T-cell (primary cell): ENCODE measurements at regions not wholly inside any gene's neighbourhood (a gene's known extent, or its start where the extent isn't known, plus 50 kb on each side); places are given as distances from the start of the nearest gene placed in this dataset.

Experiments
- ATAC-seq, 4 experiments: fragments of 200-7000 bp in 3 of 4; fragments of 150-1000 bp in 1 of 4; cut with Tn5 transposase; replicated peaks in 1 of 4; 1 replicate in 3 of 4; 2 replicates in 1 of 4; pipeline ENCODE4 v1.10.0; 2021; ENCODE audit warnings: moderate library complexity in 3 of 4, mild to moderate bottlenecking in 2 of 4, moderate number of reproducible peaks in 1 of 4
- CTCF ChIA-PET, 2 donors: fragments of 300-600 bp; sonication (Branson Sonifier 250); formaldehyde crosslinking; loops; one replicate each; lab custom pipeline; 2022; ENCODE audit warnings: antibody characterized with exemption in 2 of 2; lab: Charles Lee
- POLR2A ChIA-PET, 2 donors: fragments of 300-600 bp; sonication (Branson Sonifier 250); formaldehyde crosslinking; loops; one replicate each; lab custom pipeline; 2022; ENCODE audit warnings: antibody characterized with exemption in 2 of 2; lab: Charles Lee
- DNase-seq, 35 experiments: peaks; one replicate each; pipeline versions ENCODE4 v3.0.0 to v3.0.0-alpha.2; 2013 to 2023
- H3K27ac ChIP-seq: one replicate; pipeline ENCODE4 v1.5.1; 2013; ENCODE audit warnings: low read length
- H3K27me3 ChIP-seq, 2 experiments: replicated peaks in 1 of 2; 1 replicate in 1 of 2; 2 replicates in 1 of 2; pipeline versions ENCODE4 v1.6.1 to v1.7.0; 2013; ENCODE audit warnings: low read length in 1 of 2, mixed read lengths in 1 of 2; ENCODE audit not compliant: control insufficient read depth in 2 of 2, insufficient read depth in 2 of 2; ENCODE audit errors: extremely low read depth in 1 of 2
- H3K36me3 ChIP-seq, 2 donors: 1 replicate in 1 of 2; 2 replicates in 1 of 2; pipeline versions ENCODE4 v1.6.1 to v1.7.0; 2013; ENCODE audit warnings: low read length in 1 of 2; ENCODE audit not compliant: control insufficient read depth in 2 of 2, insufficient read depth in 1 of 2; ENCODE audit errors: extremely low read depth in 1 of 2
- H3K4me1 ChIP-seq, 2 experiments: 1 replicate in 1 of 2; 2 replicates in 1 of 2; pipeline versions ENCODE4 v1.6.1 to v1.7.0; 2013; ENCODE audit warnings: low read length in 2 of 2, mixed read lengths in 1 of 2; ENCODE audit not compliant: insufficient read depth in 2 of 2, control insufficient read depth in 1 of 2; ENCODE audit errors: extremely low read depth in 1 of 2
- H3K4me3 ChIP-seq, 2 donors: 1 replicate in 1 of 2; 2 replicates in 1 of 2; pipeline versions ENCODE4 v1.5.1 to v1.7.0; 2013; ENCODE audit warnings: mild to moderate bottlenecking in 2 of 2, low read length in 1 of 2, moderate library complexity in 1 of 2; ENCODE audit not compliant: control insufficient read depth in 1 of 2; ENCODE audit errors: extremely low read depth in 1 of 2
- H3K9me3 ChIP-seq: 2 replicates; pipeline ENCODE4 v1.7.0; 2013
- H3K27ac Mint-ChIP-seq, 2 donors: one replicate each; pipeline ENCODE4 v1.8.0; 2020 to 2021; ENCODE audit warnings: mild to moderate bottlenecking in 2 of 2, mixed read lengths in 2 of 2
- H3K27me3 Mint-ChIP-seq, 2 donors: one replicate each; pipeline ENCODE4 v1.8.0; 2021 to 2022; ENCODE audit warnings: mixed read lengths in 2 of 2
- H3K36me3 Mint-ChIP-seq: one replicate; pipeline ENCODE4 v1.8.0; 2021; ENCODE audit warnings: mixed read lengths
- H3K4me1 Mint-ChIP-seq, 3 donors: one replicate each; pipeline ENCODE4 v1.8.0; 2020 to 2022; ENCODE audit warnings: mixed read lengths in 3 of 3, mild to moderate bottlenecking in 1 of 3
- H3K4me3 Mint-ChIP-seq, 3 donors: one replicate each; pipeline ENCODE4 v1.8.0; 2020 to 2022; ENCODE audit warnings: mild to moderate bottlenecking in 3 of 3, mixed read lengths in 3 of 3, moderate library complexity in 3 of 3
- H3K9me3 Mint-ChIP-seq, 3 donors: one replicate each; pipeline ENCODE4 v1.8.0; 2020 to 2022; ENCODE audit warnings: mixed read lengths in 3 of 3
- WGBS: methylation state at CpG from one replicate; pipeline ENCODE4 v1.1.5; 2013; ENCODE audit warnings: missing lambda C conversion rate; ENCODE audit not compliant: insufficient coverage; 5-methylcytosine and 5-hydroxymethylcytosine counted together

- no CpG with 5 or more reads among the region's 5 CpGs for WGBS
Observed at GRCh38 chr13:36763126-36763722, 55.8 kb upstream of the RFXAP start.

GRCh38 chr13:36764536-36764935 lies 54.5 kb upstream of the RFXAP start:
- H3K9me3 Mint-ChIP-seq, result peaks cover 12 to 14% (median 13%) of the 10 kb centered on the region in 3 donors
- CTCF ChIA-PET, result no interaction called here
- DNase-seq (no peak), ATAC-seq (no peak)
- Histone ChIP-seq H3K36me3 (no peaks in the 10 kb centered on the region), H3K9me3 (no peaks in the 10 kb centered on the region), H3K4me1 (no peaks in the 10 kb centered on the region), H3K27me3 (peaks cover 0 to under 1% of the 10 kb centered on the region in 2 experiments), H3K4me3 (no peak overlapping the region), H3K27ac (no peak overlapping the region)
- no CpG with 5 or more reads among the region's 3 CpGs for WGBS
- POLR2A ChIA-PET, result interaction anchor here in 1 of 2 donors (0.7 kb wide), 1 partner anchor 35 kb away, joined by 3 read pairs; no protein-coding TSS in a partner anchor
- no peaks in the 10 kb centered on the region for H3K36me3 Mint-ChIP-seq
- no peaks in the 10 kb centered on the region for H3K4me1 Mint-ChIP-seq
- no peak overlapping the region for H3K27ac Mint-ChIP-seq
- H3K4me3 Mint-ChIP-seq, result no peak overlapping the region
- H3K27me3 Mint-ChIP-seq, result peaks cover 22 to 23% of the 10 kb centered on the region in 2 donors

More at GRCh38 chr13:36763126-36763722, 55.8 kb upstream of the RFXAP start:
- Mint-ChIP-seq H3K4me3 (no peak overlapping the region), H3K36me3 (no peaks in the 10 kb centered on the region), H3K9me3 (peaks cover 12 to 14% (median 13%) of the 10 kb centered on the region in 3 donors), H3K27ac (no peak overlapping the region), H3K4me1 (no peaks in the 10 kb centered on the region), H3K27me3 (peaks cover 20 to 23% of the 10 kb centered on the region in 2 donors)
- ChIA-PET POLR2A (no interaction called here), CTCF (no interaction called here)
- no peaks in the 10 kb centered on the region for H3K36me3 ChIP-seq
- ATAC-seq (no peak), DNase-seq (no peak)
- H3K4me1 ChIP-seq, result no peaks in the 10 kb centered on the region
- no peak overlapping the region for H3K27ac ChIP-seq
- H3K9me3 ChIP-seq, result no peaks in the 10 kb centered on the region
- H3K27me3 ChIP-seq, result no peaks in the 10 kb centered on the region
- H3K4me3 ChIP-seq, result no peak overlapping the region

GRCh38 chr13:36764957-36765356 lies 54.1 kb upstream of the RFXAP start:
- H3K27me3 ChIP-seq, result peaks cover 0 to 2% of the 10 kb centered on the region in 2 experiments
- no peak overlapping the region for H3K4me3 ChIP-seq
- ATAC-seq (no peak), DNase-seq (no peak)
- Mint-ChIP-seq H3K4me1 (no peaks in the 10 kb centered on the region), H3K4me3 (no peak overlapping the region), H3K9me3 (peaks cover 12 to 14% (median 13%) of the 10 kb centered on the region in 3 donors), H3K36me3 (no peaks in the 10 kb centered on the region), H3K27ac (no peak overlapping the region), H3K27me3 (peaks cover 22 to 23% of the 10 kb centered on the region in 2 donors)
- H3K27ac ChIP-seq, result no peak overlapping the region
- POLR2A ChIA-PET, result no interaction called here
- H3K4me1 ChIP-seq, result no peaks in the 10 kb centered on the region
- no peaks in the 10 kb centered on the region for H3K36me3 ChIP-seq
- H3K9me3 ChIP-seq, result no peaks in the 10 kb centered on the region
- 17% methylated on average over 1 of the region's 1 CpG for WGBS
- CTCF ChIA-PET, result no interaction called here

- H3K27ac Mint-ChIP-seq, result no peak overlapping the region
- no peaks in the 10 kb centered on the region for H3K36me3 ChIP-seq
- no peaks in the 10 kb centered on the region for H3K4me1 Mint-ChIP-seq
- H3K4me3 ChIP-seq, result no peak overlapping the region
- H3K4me3 Mint-ChIP-seq, result no peak overlapping the region
- ChIA-PET POLR2A (no interaction called here), CTCF (no interaction called here)
- peaks cover 21 to 23% of the 10 kb centered on the region in 2 donors for H3K27me3 Mint-ChIP-seq
- DNase-seq, result no peak
- peaks cover 0 to 2% of the 10 kb centered on the region in 2 experiments for H3K27me3 ChIP-seq
- no peaks in the 10 kb centered on the region for H3K36me3 Mint-ChIP-seq
- H3K27ac ChIP-seq, result no peak overlapping the region
- peaks cover 12 to 14% (median 13%) of the 10 kb centered on the region in 3 donors for H3K9me3 Mint-ChIP-seq
- H3K9me3 ChIP-seq, result no peaks in the 10 kb centered on the region
- ATAC-seq, result no peak
- no peaks in the 10 kb centered on the region for H3K4me1 ChIP-seq
Observed at GRCh38 chr13:36766295-36766694, 52.7 kb upstream of the RFXAP start.

- no peaks in the 10 kb centered on the region for H3K4me1 Mint-ChIP-seq
- CTCF ChIA-PET, result no interaction called here
Observed at GRCh38 chr13:36767276-36767675, 51.7 kb upstream of the RFXAP start.

GRCh38 chr13:36769126-36769525 lies 49.9 kb upstream of the RFXAP start:
- H3K4me1 ChIP-seq, result no peaks in the 10 kb centered on the region
- no peak overlapping the region for H3K4me3 ChIP-seq
- no peak for ATAC-seq
- WGBS, result no CpG with 5 or more reads among the region's 2 CpGs
- H3K36me3 ChIP-seq, result no peaks in the 10 kb centered on the region
- H3K27me3 ChIP-seq, result peaks cover 0 to 2% of the 10 kb centered on the region in 2 experiments
- no peaks in the 10 kb centered on the region for H3K4me1 Mint-ChIP-seq
- ChIA-PET CTCF (no interaction called here), POLR2A (no interaction called here)
- no peak overlapping the region for H3K27ac Mint-ChIP-seq
- no peak overlapping the region for H3K4me3 Mint-ChIP-seq
- peaks cover 22 to 24% of the 10 kb centered on the region in 2 donors for H3K27me3 Mint-ChIP-seq
- peaks cover 12 to 14% (median 13%) of the 10 kb centered on the region in 3 donors for H3K9me3 Mint-ChIP-seq
- no peaks in the 10 kb centered on the region for H3K9me3 ChIP-seq
- H3K36me3 Mint-ChIP-seq, result no peaks in the 10 kb centered on the region
- no peak overlapping the region for H3K27ac ChIP-seq
- no peak for DNase-seq

More at GRCh38 chr13:36767276-36767675, 51.7 kb upstream of the RFXAP start:
- DNase-seq (no peak), ATAC-seq (no peak)
- Histone ChIP-seq H3K9me3 (no peaks in the 10 kb centered on the region), H3K27ac (no peak overlapping the region), H3K27me3 (peaks cover 0 to 2% of the 10 kb centered on the region in 2 experiments), H3K36me3 (no peaks in the 10 kb centered on the region), H3K4me3 (no peak overlapping the region), H3K4me1 (no peaks in the 10 kb centered on the region)
- POLR2A ChIA-PET, result no interaction called here
- WGBS, result no CpG with 5 or more reads among the region's 4 CpGs
- peaks cover 18 to 25% of the 10 kb centered on the region in 2 donors for H3K27me3 Mint-ChIP-seq
- H3K9me3 Mint-ChIP-seq, result peaks cover 12 to 14% (median 13%) of the 10 kb centered on the region in 3 donors
- H3K4me3 Mint-ChIP-seq, result no peak overlapping the region
- no peaks in the 10 kb centered on the region for H3K36me3 Mint-ChIP-seq
- no peak overlapping the region for H3K27ac Mint-ChIP-seq
